ENCODE measurements at regions not wholly inside any gene's neighbourhood (a gene's known extent, or its start where the extent isn't known, plus 50 kb on each side); places are given as distances from the start of the nearest gene placed in this dataset.
"Not testable (repeated sequence)": the region's sequence is repeated elsewhere in the genome, so short reads cannot be mapped to it uniquely, and the experiment has no call there.

DNA sequence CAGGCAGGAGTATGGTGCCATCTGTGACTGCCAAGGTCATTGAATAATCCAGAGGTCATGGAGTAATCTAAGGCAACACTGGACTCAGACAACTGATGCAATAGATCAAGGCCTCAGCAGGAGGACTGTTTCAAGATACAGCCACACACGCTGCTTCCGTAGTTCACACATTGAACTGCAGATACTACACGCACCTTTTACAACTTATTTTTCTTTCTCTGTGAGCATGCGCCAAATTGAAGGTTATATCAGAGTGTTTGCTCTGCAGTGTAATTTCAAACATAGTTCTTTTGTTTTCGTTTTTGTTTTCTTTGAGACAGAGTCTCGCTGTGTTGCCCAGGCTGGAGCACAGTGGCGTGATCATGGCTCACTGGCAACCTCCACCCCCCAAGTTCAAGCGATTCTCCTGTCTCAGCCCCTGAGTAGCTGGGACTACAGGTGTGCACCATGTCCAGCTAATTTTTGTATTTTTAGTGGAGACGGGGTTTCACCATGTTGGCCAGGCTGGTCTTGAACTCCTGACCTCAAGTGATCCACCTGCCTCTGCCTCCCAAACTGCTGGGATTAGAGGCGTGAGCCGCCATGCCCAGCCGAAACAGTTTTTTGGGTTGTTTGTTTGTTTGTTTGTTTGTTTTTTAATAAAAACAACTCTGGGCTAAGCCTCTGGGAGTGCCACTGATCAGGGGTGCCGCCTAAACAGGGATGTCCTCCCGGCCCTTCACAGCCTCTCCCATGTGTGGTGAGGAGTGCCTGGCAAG, 96.6 kb upstream of the NAA20 start:
- intact Hi-C loops (cut with DNase I) = no loop called here
- peak in 2 of 10 donors; percentile 0 to 44 for DNase-seq

DNA sequence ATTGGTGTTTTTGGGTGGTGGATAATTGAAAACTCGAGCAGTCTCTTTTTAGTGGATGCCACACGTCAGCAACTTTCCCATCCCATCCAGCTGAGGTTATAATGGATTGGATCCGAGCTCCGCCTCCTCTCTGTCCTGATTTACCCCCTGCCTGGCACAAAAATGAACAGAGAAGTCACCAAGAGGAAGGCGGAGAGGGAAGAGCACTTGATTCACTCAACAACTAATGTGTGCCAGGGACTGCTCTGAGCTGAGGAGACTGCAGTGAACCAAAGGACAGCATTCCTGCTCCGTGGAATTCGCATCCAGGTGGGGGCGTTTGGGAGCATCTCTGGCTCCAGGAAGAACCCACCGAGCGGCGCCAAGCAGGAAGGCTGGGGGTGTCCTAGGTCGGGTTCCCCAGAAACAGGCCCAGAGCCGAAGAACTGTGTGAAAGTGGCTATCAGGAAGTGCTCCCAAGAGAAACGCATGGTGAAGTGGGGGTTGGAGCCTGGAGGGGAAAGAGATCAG, 95.8 kb upstream of the NAA20 start:
- intact Hi-C loops (cut with DNase I) = no loop called here
- DNase-seq = peak in 2 of 10 donors; percentile 51 to 79

DNA sequence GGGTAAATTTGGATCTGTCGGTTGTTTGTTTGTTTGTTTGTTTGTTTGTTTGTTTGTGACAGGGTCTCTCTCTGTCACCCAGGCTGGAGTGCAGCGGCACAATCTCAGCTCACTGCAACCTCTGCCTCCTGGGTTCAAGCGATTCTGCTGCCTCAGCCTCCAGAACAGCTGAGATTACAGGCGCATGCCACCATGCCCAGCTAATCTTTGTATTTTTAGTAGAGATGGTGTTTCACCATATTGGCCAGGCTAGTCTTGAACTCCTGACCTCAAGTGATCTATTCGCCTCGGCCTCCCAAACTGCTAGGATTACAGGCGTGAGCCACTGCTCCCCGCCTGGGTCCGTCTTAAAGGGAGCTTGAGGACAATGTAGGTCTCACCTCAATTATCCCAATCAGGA, 95.3 kb upstream of the NAA20 start:
- intact Hi-C loops (cut with DNase I) = not testable (repeated sequence)
- peak in 1 of 10 donors; percentile 32 for DNase-seq

GRCh38 chr20:19922716-19923115, 94.4 kb upstream of the NAA20 start:
- DNase-seq = peak in 2 of 10 donors; percentile 29 to 34
- intact Hi-C loops (cut with DNase I) = no loop called here

- intact Hi-C loops (cut with DNase I) = no loop called here
- DNase-seq = no peak
Measured at GRCh38 chr20:19923762-19924161, 93.4 kb upstream of the NAA20 start.

- intact Hi-C loops (cut with DNase I) = no loop called here
- no peak for DNase-seq
Measured at GRCh38 chr20:19924255-19924654, 92.9 kb upstream of the NAA20 start.

GRCh38 chr20:19926591-19926990, 90.6 kb upstream of the NAA20 start:
- intact Hi-C loops (cut with DNase I) = no loop called here
- no peak for DNase-seq

DNA sequence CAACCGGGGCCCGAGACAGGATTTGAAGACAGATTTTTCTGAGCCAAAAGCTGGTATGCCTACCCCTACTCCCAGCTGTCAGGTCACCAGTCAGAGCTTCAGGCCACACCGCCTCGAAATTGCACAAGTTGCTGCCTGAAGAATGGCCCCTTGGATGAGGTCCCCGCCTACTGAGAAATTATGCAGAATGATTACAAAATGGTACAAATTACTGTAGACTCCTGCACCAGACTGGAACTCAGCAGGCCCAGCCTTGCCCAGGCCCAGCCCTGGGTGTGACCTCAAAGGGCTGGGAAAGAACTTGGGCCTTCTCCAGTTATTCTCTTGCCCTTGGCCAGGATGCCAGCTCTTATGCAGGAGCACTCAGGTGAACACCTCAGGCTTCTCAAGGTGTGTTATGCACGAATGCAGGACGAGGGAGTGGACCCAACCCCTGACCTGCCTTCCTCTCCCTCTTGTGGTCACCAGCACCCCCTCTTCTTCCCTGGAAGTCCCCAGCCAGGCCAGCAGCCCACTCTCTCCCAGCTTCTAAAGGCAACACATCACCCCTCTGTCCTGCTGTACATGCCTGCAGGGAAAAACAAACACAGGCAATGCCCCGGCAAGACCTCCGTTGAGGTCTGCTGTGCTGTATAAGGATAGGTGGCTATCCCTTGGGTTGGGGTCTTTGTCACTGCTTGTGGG, 88.7 kb upstream of the NAA20 start:
- intact Hi-C loops (cut with DNase I) = no loop called here
- DNase-seq = peak in 2 of 10 donors; percentile 49 to 50

DNA sequence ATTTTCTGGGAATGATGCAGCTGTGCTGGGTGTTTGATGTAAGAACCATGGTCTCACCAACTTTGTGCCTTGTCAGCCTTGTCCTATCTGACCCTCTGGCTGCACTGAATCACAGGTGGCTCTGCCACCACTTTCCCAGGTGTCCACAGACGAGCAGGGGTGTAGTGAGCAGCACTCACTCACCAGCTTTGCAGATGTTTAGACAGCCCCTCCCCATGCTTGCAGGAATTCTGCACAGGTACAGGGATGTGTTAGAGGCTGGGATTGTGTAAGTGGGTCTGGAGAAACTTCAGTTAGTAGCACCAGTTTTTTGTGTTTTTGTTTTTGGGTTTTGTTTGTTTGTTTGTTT, 88.2 kb upstream of the NAA20 start:
- DNase-seq = peak in 1 of 10 donors; percentile 22
- intact Hi-C loops (cut with DNase I) = no loop called here

- DNase-seq = peak in 2 of 10 donors; percentile 34 to 82
- intact Hi-C loops (cut with DNase I) = no loop called here
Measured at GRCh38 chr20:19929481-19930145, 87.5 kb upstream of the NAA20 start.

- intact Hi-C loops (cut with DNase I) = no loop called here
- DNase-seq = peak in 1 of 10 donors; percentile 60
Measured at GRCh38 chr20:19930426-19930825, 86.7 kb upstream of the NAA20 start.

- no peak for DNase-seq
- intact Hi-C loops (cut with DNase I) = no loop called here
Measured at GRCh38 chr20:19932170-19932667, 84.9 kb upstream of the NAA20 start.

DNA sequence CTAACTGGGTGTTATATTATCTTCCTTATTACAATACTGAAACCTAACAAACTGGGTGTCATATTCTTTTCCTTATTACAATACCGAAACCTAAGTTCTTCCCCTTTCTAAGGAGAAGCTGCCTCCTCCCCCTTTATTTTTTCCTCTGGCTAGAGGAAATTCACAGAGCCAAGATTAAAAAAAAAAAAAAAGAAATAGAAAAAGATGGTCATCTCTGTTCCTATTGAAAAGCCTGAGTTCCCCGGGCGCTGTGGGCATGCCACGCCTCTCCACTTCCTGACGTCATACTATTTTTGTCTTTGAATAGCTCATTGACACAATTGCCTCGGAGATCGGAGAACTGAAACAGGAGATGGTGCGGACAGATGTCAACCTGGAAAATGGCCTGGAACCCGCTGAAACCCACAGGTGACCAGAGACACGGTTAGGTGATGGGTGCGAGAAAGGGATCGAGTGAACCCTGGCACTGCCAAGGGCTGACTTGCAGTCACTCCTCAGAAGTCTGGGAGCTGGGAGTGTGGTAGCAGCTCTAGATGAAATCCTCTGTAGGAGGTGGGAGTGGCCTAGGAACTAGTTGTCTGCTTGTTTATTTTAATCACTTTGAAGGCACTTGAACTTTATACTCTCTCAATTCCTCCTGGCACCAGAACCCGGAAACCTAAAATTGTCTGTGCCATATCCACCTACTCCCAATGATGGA, 82.2 kb upstream of the NAA20 start:
- DNase-seq = peak in 7 of 10 donors; percentile 52 to 93 (median 62)
- intact Hi-C loops (cut with DNase I) = no loop called here

GRCh38 chr20:19935842-19936241, 81.3 kb upstream of the NAA20 start:
- peak in 1 of 10 donors; percentile 16 for DNase-seq
- intact Hi-C loops (cut with DNase I) = no loop called here

DNA sequence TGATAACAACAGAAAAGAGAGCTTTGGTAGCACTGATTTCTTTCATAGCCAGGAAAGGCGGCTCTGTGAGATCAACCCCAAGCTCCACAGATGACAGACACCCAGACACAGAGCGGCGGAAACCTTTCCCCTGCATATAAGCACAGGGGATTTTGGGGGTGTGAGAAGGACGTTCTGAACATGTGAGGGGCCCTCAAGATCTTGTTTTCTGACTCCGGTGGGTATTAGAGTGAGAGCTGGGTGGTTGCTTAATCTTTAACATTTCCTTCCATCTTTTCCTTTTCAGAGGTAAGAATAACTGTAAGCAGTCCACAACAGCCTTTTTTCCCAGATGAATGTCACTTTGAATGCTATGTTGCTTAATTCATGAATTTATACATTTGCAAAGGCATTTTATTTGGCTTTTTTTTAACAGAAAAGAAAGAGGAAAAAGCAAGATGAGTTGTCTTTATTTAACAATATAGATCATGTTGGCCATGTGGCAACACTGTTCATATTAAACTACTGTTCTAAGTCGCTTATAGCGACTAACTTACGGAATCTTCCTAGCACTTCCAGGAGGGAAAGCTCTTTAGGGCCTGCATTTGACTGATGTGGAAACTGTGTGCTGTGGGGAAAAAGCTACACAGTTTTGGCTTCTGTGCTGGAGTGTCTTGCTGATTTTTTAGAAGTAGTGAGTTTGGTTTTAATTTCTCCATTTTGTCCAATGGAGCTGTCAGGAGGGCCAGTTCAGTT, 80.5 kb upstream of the NAA20 start:
- no peak for DNase-seq
- intact Hi-C loops (cut with DNase I) = no loop called here

DNA sequence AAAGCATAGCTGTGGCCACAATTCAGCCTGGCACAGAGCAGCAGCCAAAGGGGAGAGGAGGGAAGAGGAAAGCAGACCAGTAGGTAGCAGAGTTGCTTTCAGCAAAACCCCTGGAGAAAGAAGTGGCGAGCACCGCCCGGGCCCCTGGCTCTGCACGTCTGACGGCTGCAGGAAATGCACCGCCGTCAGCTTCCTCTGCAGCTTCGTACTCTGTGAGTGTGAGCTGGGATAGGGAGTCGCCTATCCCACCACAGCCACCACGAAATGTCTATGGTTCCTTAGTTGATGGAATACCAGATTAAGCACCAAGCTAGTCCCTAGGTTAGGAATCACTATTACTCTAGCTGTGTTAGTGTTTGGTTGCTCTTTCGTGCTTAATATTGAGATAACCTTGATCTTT, 79.9 kb upstream of the NAA20 start:
- intact Hi-C loops (cut with DNase I) = no loop called here
- DNase-seq = no peak

DNA sequence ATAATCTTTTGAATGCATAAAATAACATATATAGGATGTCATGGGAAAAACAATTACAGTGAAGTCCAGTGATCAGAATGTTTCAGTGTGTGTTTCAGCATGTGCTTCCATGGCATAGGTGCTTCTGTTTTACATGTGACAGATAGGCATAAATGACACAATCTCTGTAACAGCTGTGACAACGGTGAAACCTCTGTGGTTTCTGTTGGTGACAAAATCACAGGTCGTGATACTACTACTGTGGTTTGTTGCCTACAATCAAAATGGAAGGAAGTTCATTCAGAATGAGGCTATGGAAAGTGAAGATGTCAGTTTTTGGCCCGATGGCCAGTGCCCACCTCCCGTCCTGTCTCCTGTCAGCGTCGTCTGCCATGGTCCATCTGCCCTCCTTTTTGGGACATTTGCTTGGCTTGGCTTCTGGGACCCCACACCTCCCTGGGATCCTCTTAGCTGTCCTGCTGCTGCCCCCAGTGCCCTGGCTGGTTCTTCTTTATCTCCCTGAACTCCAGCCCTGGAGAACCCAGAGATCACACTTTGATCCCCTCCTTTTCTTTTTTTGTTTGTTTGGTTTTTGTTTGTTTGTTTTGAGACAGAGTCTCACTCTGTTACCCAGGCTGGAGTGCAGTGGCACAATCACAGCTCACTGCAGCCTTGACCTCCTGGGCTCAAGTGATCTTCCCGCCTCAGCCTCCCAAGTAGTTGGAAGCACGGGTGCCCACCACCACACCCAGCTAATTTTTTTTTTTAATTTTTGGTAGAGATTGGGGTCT, 79.3 kb upstream of the NAA20 start:
- DNase-seq = no peak
- intact Hi-C loops (cut with DNase I) = no loop called here

- no peak for DNase-seq
- intact Hi-C loops (cut with DNase I) = no loop called here
Measured at GRCh38 chr20:19938421-19939090, 78.6 kb upstream of the NAA20 start.
